Progenitor cell of endocrine pancreas (in vitro differentiated cells): ENCODE measurements at regions not wholly inside any gene's neighbourhood (a gene's known extent, or its start where the extent isn't known, plus 50 kb on each side); places are given as distances from the start of the nearest gene placed in this dataset.

Experiments
- DNase-seq: peaks from one replicate; pipeline ENCODE4 v3.0.0; 2021; ENCODE audit warnings: low spot score; ENCODE audit not compliant: unreplicated experiment
- H3K27ac Mint-ChIP-seq: 2 replicates; pipeline ENCODE4 v1.8.0; 2021; ENCODE audit warnings: mild to moderate bottlenecking, moderate library complexity, mixed read lengths
- H3K27me3 Mint-ChIP-seq: 2 replicates; pipeline ENCODE4 v1.8.0; 2021; ENCODE audit warnings: mixed read lengths
- H3K36me3 Mint-ChIP-seq: 2 replicates; pipeline ENCODE4 v1.8.0; 2022; ENCODE audit warnings: mixed read lengths; ENCODE audit not compliant: insufficient read depth
- H3K4me1 Mint-ChIP-seq: 2 replicates; pipeline ENCODE4 v1.8.0; 2021; ENCODE audit warnings: low read depth, mixed read lengths
- H3K4me3 Mint-ChIP-seq: 2 replicates; pipeline ENCODE4 v1.8.0; 2021; ENCODE audit warnings: low read depth, mild to moderate bottlenecking, moderate library complexity, mixed read lengths
- H3K9me3 Mint-ChIP-seq: 2 replicates; pipeline ENCODE4 v1.8.0; 2021; ENCODE audit warnings: low read depth, mixed read lengths
- CTCF ChIP-seq: fragments of 200-600 bp; sonication (generic); IDR thresholded peaks from one replicate; pipeline ENCODE4 v1.5.0; 2021; ENCODE audit warnings: antibody characterized with exemption, mild to moderate bottlenecking; ENCODE audit not compliant: unreplicated experiment

- no peak for TF ChIP-seq CTCF
- no peak overlapping the region for H3K27ac Mint-ChIP-seq
- no peak overlapping the region for H3K4me3 Mint-ChIP-seq
- H3K27me3 Mint-ChIP-seq: peaks cover 12% of the 10 kb centered on the region
- no peaks in the 10 kb centered on the region for H3K9me3 Mint-ChIP-seq
- no peaks in the 10 kb centered on the region for H3K36me3 Mint-ChIP-seq
- no peaks in the 10 kb centered on the region for H3K4me1 Mint-ChIP-seq
- no peak for DNase-seq
These were observed 372.4 kb downstream of the CCSER2 start for GRCh38 chr10:84700668-84701369.

- TF ChIP-seq CTCF: no peak
- no peaks in the 10 kb centered on the region for H3K36me3 Mint-ChIP-seq
- H3K27me3 Mint-ChIP-seq: peaks cover 12% of the 10 kb centered on the region
- no peaks in the 10 kb centered on the region for H3K9me3 Mint-ChIP-seq
- no peak overlapping the region for H3K27ac Mint-ChIP-seq
- no peak for DNase-seq
- no peak overlapping the region for H3K4me3 Mint-ChIP-seq
- H3K4me1 Mint-ChIP-seq: no peaks in the 10 kb centered on the region
These were observed 373.0 kb downstream of the CCSER2 start for GRCh38 chr10:84701370-84701720.

- no peaks in the 10 kb centered on the region for H3K9me3 Mint-ChIP-seq
- no peaks in the 10 kb centered on the region for H3K36me3 Mint-ChIP-seq
- no peaks in the 10 kb centered on the region for H3K4me1 Mint-ChIP-seq
- no peak overlapping the region for H3K4me3 Mint-ChIP-seq
- no peak for TF ChIP-seq CTCF
- DNase-seq: no peak
- peaks cover 9% of the 10 kb centered on the region for H3K27me3 Mint-ChIP-seq
- H3K27ac Mint-ChIP-seq: no peak overlapping the region
These were observed 375.7 kb downstream of the CCSER2 start for GRCh38 chr10:84704101-84704500.

- no peaks in the 10 kb centered on the region for H3K36me3 Mint-ChIP-seq
- TF ChIP-seq CTCF: no peak
- no peak overlapping the region for H3K27ac Mint-ChIP-seq
- no peak overlapping the region for H3K4me3 Mint-ChIP-seq
- no peak for DNase-seq
- H3K4me1 Mint-ChIP-seq: no peaks in the 10 kb centered on the region
- no peaks in the 10 kb centered on the region for H3K9me3 Mint-ChIP-seq
- H3K27me3 Mint-ChIP-seq: peaks cover 9% of the 10 kb centered on the region
These were observed 378.0 kb downstream of the CCSER2 start for GRCh38 chr10:84706431-84706830.

- H3K27ac Mint-ChIP-seq: no peak overlapping the region
- no peak overlapping the region for H3K4me3 Mint-ChIP-seq
- H3K9me3 Mint-ChIP-seq: no peaks in the 10 kb centered on the region
- H3K36me3 Mint-ChIP-seq: no peaks in the 10 kb centered on the region
- no peak for DNase-seq
- no peak for TF ChIP-seq CTCF
- H3K4me1 Mint-ChIP-seq: no peaks in the 10 kb centered on the region
- peaks cover 8% of the 10 kb centered on the region for H3K27me3 Mint-ChIP-seq
These were observed 378.5 kb downstream of the CCSER2 start for GRCh38 chr10:84706875-84707274.
